IPS-18c (cell line): ENCODE measurements at regions not wholly inside any gene's neighbourhood (a gene's known extent, or its start where the extent isn't known, plus 50 kb on each side); places are given as distances from the start of the nearest gene placed in this dataset.
"Not testable (repeated sequence)": the region's sequence is repeated elsewhere in the genome, so short reads cannot be mapped to it uniquely, and the experiment has no call there.

Source experiments
- H3K4me3 ChIP-seq: 2 replicates; pipeline ENCODE4 v1.7.0; 2013; ENCODE audit warnings: low read depth, mild to moderate bottlenecking, low read length, moderate library complexity; ENCODE audit not compliant: insufficient read depth
- H3K9me3 ChIP-seq: one replicate; pipeline ENCODE4 v1.6.1; 2013; ENCODE audit warnings: mild to moderate bottlenecking, low read length, moderate library complexity; ENCODE audit not compliant: control insufficient read depth, insufficient read depth

- no peaks in the 10 kb centered on the region for H3K9me3 ChIP-seq
Observed at GRCh38 chr5:152593388-152593787, 188.3 kb upstream of the NMUR2 start.

GRCh38 chr5:152595405-152595804 is 190.3 kb upstream of the NMUR2 start:
- Histone ChIP-seq H3K4me3 (no peak overlapping the region), H3K9me3 (no peaks in the 10 kb centered on the region)

More at GRCh38 chr5:152593388-152593787, 188.3 kb upstream of the NMUR2 start:
- H3K4me3 ChIP-seq: no peak overlapping the region

- H3K4me3 ChIP-seq: no peak overlapping the region
- no peaks in the 10 kb centered on the region for H3K9me3 ChIP-seq
Observed at GRCh38 chr5:152599096-152599495, 194.0 kb upstream of the NMUR2 start.

GRCh38 chr5:152601806-152602732 is 197.0 kb upstream of the NMUR2 start:
- Histone ChIP-seq H3K4me3 (no peak overlapping the region), H3K9me3 (no peaks in the 10 kb centered on the region)

GRCh38 chr5:152606050-152606449 is 201.0 kb upstream of the NMUR2 start:
- not testable (repeated sequence) for H3K4me3 ChIP-seq

GRCh38 chr5:152606776-152607364 is 201.8 kb upstream of the NMUR2 start:
- H3K9me3 ChIP-seq: no peaks in the 10 kb centered on the region
- no peak overlapping the region for H3K4me3 ChIP-seq

More at GRCh38 chr5:152606050-152606449, 201.0 kb upstream of the NMUR2 start:
- H3K9me3 ChIP-seq: not testable (repeated sequence)

- Histone ChIP-seq H3K9me3 (no peaks in the 10 kb centered on the region), H3K4me3 (no peak overlapping the region)
Observed at GRCh38 chr5:152607401-152608160, 202.5 kb upstream of the NMUR2 start.

- Histone ChIP-seq H3K9me3 (no peaks in the 10 kb centered on the region), H3K4me3 (no peak overlapping the region)
Observed at GRCh38 chr5:152608458-152608857, 203.4 kb upstream of the NMUR2 start.

GRCh38 chr5:152619756-152620155 is 214.7 kb upstream of the NMUR2 start:
- no peak overlapping the region for H3K4me3 ChIP-seq
- H3K9me3 ChIP-seq: no peaks in the 10 kb centered on the region

GRCh38 chr5:152622628-152623027 is 217.5 kb upstream of the NMUR2 start:
- H3K9me3 ChIP-seq: no peaks in the 10 kb centered on the region
- no peak overlapping the region for H3K4me3 ChIP-seq

GRCh38 chr5:152623951-152624350 is 218.9 kb upstream of the NMUR2 start:
- H3K4me3 ChIP-seq: no peak overlapping the region
- H3K9me3 ChIP-seq: no peaks in the 10 kb centered on the region

GRCh38 chr5:152625696-152626095 is 220.6 kb upstream of the NMUR2 start:
- Histone ChIP-seq H3K4me3 (no peak overlapping the region), H3K9me3 (no peaks in the 10 kb centered on the region)

- no peak overlapping the region for H3K4me3 ChIP-seq
Observed at GRCh38 chr5:152631221-152631620, 226.1 kb upstream of the NMUR2 start.

GRCh38 chr5:152632360-152632759 is 227.3 kb upstream of the NMUR2 start:
- no peaks in the 10 kb centered on the region for H3K9me3 ChIP-seq
- H3K4me3 ChIP-seq: no peak overlapping the region

More at GRCh38 chr5:152631221-152631620, 226.1 kb upstream of the NMUR2 start:
- no peaks in the 10 kb centered on the region for H3K9me3 ChIP-seq

- H3K4me3 ChIP-seq: no peak overlapping the region
Observed at GRCh38 chr5:152634586-152634985, 229.5 kb upstream of the NMUR2 start.

GRCh38 chr5:152638996-152639552 is 234.0 kb upstream of the NMUR2 start:
- Histone ChIP-seq H3K4me3 (no peak overlapping the region), H3K9me3 (no peaks in the 10 kb centered on the region)

More at GRCh38 chr5:152634586-152634985, 229.5 kb upstream of the NMUR2 start:
- no peaks in the 10 kb centered on the region for H3K9me3 ChIP-seq
